ENCODE measurements at regions not wholly inside any gene's neighbourhood (a gene's known extent, or its start where the extent isn't known, plus 50 kb on each side); places are given as distances from the start of the nearest gene placed in this dataset.

DNA sequence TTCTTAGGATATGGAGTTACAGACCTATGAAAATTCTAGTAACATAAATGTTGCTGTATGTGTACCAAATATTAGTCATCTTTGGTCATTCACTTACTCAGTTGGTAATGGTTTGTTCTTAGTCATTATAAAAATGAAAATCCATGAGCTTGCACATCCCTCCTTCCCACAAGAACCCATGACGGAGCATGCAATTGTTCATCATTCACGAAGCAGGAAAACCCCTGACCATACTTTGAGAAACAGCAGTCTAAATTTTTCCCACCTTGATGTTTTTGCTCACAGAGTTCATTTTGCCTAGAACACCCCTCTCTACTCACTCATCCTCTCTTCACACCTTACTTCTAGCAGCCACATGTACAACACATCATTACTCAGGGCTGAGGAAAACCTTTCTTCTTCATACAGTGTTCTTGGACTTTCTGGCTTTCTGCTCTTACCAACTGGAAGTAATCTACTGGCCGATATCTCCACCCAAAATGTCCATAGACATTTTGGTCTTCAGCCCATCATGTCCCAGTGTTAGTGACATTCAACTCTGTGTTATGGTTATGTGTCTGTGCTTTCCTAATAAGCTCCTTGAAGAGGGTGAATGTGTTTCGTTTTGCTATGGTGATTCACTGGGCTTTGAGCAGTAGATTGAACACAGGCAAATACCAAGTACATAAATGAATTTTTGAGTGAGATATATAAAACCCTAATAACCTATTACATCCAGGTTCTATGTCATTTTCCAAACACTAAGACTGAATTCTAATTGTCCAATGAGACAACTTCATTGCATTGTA, 189.9 kb downstream of the ZC3H11B start:
- Mint-ChIP-seq H3K27ac (ENCODE audit: unreplicated experiment) (no peak overlapping the region), H3K4me1 (ENCODE audit: unreplicated experiment) (peaks cover 4% of the 10 kb centered on the region), H3K36me3 (ENCODE audit: low read depth, unreplicated experiment) (no peaks in the 10 kb centered on the region), H3K27me3 (ENCODE audit: unreplicated experiment) (no peaks in the 10 kb centered on the region), H3K4me3 (ENCODE audit: unreplicated experiment) (no peak overlapping the region), H3K9me3 (ENCODE audit: unreplicated experiment) (no peaks in the 10 kb centered on the region)
- TF ChIP-seq, protein P1, sequence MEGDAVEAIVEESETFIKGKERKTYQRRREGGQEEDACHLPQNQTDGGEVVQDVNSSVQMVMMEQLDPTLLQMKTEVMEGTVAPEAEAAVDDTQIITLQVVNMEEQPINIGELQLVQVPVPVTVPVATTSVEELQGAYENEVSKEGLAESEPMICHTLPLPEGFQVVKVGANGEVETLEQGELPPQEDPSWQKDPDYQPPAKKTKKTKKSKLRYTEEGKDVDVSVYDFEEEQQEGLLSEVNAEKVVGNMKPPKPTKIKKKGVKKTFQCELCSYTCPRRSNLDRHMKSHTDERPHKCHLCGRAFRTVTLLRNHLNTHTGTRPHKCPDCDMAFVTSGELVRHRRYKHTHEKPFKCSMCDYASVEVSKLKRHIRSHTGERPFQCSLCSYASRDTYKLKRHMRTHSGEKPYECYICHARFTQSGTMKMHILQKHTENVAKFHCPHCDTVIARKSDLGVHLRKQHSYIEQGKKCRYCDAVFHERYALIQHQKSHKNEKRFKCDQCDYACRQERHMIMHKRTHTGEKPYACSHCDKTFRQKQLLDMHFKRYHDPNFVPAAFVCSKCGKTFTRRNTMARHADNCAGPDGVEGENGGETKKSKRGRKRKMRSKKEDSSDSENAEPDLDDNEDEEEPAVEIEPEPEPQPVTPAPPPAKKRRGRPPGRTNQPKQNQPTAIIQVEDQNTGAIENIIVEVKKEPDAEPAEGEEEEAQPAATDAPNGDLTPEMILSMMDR (IDR thresholded peaks at IDR 0.05; ENCODE audit: unreplicated experiment) = no peak
- DNase-seq (ENCODE audit: low spot score) = no peak

DNA sequence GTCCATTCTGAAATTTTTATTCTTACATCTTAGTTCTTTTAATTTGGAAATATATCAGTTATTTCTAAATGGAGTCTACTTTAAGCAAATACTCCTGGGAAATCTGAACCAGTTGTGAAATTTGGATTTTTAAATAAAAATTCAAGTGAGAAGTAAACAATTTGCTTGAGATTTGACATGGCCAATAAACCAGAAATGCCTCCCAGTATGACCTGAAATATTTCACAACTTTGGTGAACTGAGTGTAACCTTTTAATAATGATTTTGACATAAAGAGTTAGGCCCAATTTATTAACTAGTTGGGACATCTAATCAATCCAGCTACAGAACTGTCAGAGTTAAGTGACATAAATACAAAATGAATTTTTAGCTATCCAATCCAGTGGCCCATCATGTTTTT, 192.0 kb downstream of the ZC3H11B start:
- Mint-ChIP-seq H3K4me3 (ENCODE audit: unreplicated experiment) (no peak overlapping the region), H3K9me3 (ENCODE audit: unreplicated experiment) (no peaks in the 10 kb centered on the region), H3K36me3 (ENCODE audit: low read depth, unreplicated experiment) (no peaks in the 10 kb centered on the region), H3K4me1 (ENCODE audit: unreplicated experiment) (peaks cover 4% of the 10 kb centered on the region), H3K27me3 (ENCODE audit: unreplicated experiment) (no peaks in the 10 kb centered on the region), H3K27ac (ENCODE audit: unreplicated experiment) (no peak overlapping the region)
- DNase-seq (ENCODE audit: low spot score) = no peak
- TF ChIP-seq, protein P1 (IDR thresholded peaks at IDR 0.05; ENCODE audit: unreplicated experiment) = no peak

DNA sequence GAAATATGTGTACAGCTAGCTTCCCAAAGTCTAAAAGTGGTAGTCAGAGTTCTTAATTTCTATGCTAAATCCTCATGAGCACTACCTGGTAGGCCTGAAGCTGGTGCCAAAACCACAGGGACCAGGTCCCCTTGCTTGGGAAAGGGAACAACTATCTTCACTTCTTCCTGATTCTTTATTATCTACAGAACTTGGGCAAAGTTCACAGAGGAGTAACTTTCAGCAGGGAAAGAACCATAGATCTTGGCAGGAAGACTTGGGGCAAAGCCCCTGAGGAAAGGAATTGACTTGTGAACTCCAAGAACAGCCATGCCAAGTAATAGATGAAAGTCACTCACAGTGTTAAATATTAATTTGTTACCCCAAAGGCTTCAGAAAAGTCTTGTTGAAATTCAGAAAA, 193.0 kb downstream of the ZC3H11B start:
- no peak overlapping the region for H3K27ac Mint-ChIP-seq (ENCODE audit: unreplicated experiment)
- TF ChIP-seq, protein P1 (IDR thresholded peaks at IDR 0.05; ENCODE audit: unreplicated experiment) = no peak
- peaks cover 4% of the 10 kb centered on the region for H3K4me1 Mint-ChIP-seq (ENCODE audit: unreplicated experiment)
- no peaks in the 10 kb centered on the region for H3K36me3 Mint-ChIP-seq (ENCODE audit: low read depth, unreplicated experiment)
- no peaks in the 10 kb centered on the region for H3K27me3 Mint-ChIP-seq (ENCODE audit: unreplicated experiment)
- H3K4me3 Mint-ChIP-seq (ENCODE audit: unreplicated experiment) = no peak overlapping the region
- no peaks in the 10 kb centered on the region for H3K9me3 Mint-ChIP-seq (ENCODE audit: unreplicated experiment)
- DNase-seq (ENCODE audit: low spot score) = no peak

DNA sequence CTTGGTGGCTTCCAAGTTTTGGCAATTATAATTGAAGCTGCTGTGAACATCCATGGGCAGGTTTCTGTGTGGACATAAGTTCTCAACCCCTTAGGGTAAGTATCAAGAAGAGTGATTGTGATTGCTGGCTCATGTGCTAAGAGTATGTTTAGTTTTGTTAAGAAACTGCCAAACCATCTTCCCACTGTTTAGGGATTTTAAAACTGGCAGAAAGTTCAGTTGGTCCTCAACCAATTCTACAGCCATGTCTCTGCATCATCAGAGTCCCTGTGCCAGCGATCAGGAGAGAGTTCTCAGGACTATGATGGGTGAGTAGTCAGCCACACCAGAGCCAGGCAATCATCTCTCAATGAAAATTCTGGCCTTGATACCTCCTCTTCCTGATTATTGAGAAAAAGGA, 193.8 kb downstream of the ZC3H11B start:
- Mint-ChIP-seq H3K27ac (ENCODE audit: unreplicated experiment) (no peak overlapping the region), H3K27me3 (ENCODE audit: unreplicated experiment) (no peaks in the 10 kb centered on the region), H3K9me3 (ENCODE audit: unreplicated experiment) (no peaks in the 10 kb centered on the region), H3K4me1 (ENCODE audit: unreplicated experiment) (peaks cover 4% of the 10 kb centered on the region), H3K36me3 (ENCODE audit: low read depth, unreplicated experiment) (no peaks in the 10 kb centered on the region), H3K4me3 (ENCODE audit: unreplicated experiment) (no peak overlapping the region)
- TF ChIP-seq, protein P1 (IDR thresholded peaks at IDR 0.05; ENCODE audit: unreplicated experiment) = no peak
- no peak for DNase-seq (ENCODE audit: low spot score)

DNA sequence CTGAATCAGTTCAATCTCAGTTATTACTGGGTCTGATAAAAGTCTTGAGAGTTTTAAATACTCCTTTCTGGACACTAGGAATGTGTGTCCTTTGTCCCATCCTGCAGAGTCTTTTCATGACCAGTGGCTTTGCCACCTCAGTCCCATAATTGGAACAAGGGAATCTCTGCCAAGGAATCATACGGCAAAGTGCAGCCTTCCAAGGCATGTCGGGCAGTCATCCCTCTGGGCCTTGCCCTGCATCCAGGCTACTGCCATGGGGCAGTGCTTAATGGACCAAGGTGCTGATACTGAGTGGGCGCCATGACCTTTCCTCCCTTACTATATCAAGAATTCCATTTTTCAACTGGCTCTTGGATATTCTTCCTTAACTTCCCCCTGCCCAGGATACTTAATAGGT, 195.3 kb downstream of the ZC3H11B start:
- TF ChIP-seq, protein P1 (IDR thresholded peaks at IDR 0.05; ENCODE audit: unreplicated experiment) = no peak
- H3K4me3 Mint-ChIP-seq (ENCODE audit: unreplicated experiment) = no peak overlapping the region
- no peaks in the 10 kb centered on the region for H3K27me3 Mint-ChIP-seq (ENCODE audit: unreplicated experiment)
- DNase-seq (ENCODE audit: low spot score) = no peak
- H3K4me1 Mint-ChIP-seq (ENCODE audit: unreplicated experiment) = peaks cover 4% of the 10 kb centered on the region
- no peak overlapping the region for H3K27ac Mint-ChIP-seq (ENCODE audit: unreplicated experiment)
- H3K36me3 Mint-ChIP-seq (ENCODE audit: low read depth, unreplicated experiment) = no peaks in the 10 kb centered on the region
- no peaks in the 10 kb centered on the region for H3K9me3 Mint-ChIP-seq (ENCODE audit: unreplicated experiment)

Measured in endothelial cell (in vitro differentiated cells).